ENCODE measurements at regions not wholly inside any gene's neighbourhood (a gene's known extent, or its start where the extent isn't known, plus 50 kb on each side); places are given as distances from the start of the nearest gene placed in this dataset.
"Not testable (repeated sequence)": the region's sequence is repeated elsewhere in the genome, so short reads cannot be mapped to it uniquely, and the experiment has no call there.

DNA sequence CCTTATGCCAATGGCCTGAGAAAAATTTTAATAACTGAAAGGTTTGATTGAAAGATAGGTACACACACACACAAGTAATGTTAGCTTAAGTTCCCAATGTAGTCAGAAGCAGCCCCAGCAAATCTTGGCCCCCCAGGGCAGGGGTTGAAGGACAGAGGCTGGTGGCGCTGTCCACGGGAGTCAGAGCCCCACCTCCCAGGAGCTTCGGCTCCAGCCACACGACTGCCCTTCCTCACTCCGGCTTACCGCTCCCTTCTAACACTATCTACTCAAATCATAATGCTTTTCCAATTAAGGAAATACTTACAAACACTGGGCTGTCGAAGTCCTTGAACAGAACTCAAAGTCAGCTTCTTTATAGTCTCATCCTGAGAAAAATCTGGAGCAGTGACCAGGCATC is 163.9 kb upstream of the NBPF12 start:
- H3K36me3 ChIP-seq (ENCODE audit: control insufficient read depth, insufficient read depth, low read length); H3K9me3 ChIP-seq (ENCODE audit: control insufficient read depth, insufficient read depth, low read depth, low read length); H3K27me3 ChIP-seq (ENCODE audit: control insufficient read depth, insufficient read depth, low read length); POLR2A ChIA-PET; DNase-seq (ENCODE audit: low read depth, low spot score); H3K4me1 ChIP-seq (ENCODE audit: control insufficient read depth, insufficient read depth, low read length); in situ Hi-C loops (cut with HindIII; ENCODE audit: low pct_unique_long_range_greater_than_20kb, low sequenced_read_pairs); BruUV-seq (replicated peaks); ATAC-seq; H3K27ac ChIP-seq (ENCODE audit: low read length); CTCF ChIA-PET; H3K4me3 ChIP-seq (ENCODE audit: low read depth in 2 of 2, low read length in 2 of 2); intact Hi-C loops (cut with micrococcal nuclease; ENCODE audit: unreplicated experiment): not testable (repeated sequence)

GRCh38 chr1:146771409-146771808 is 166.7 kb upstream of the NBPF12 start:
- CTCF ChIA-PET; ATAC-seq; H3K4me3 ChIP-seq (ENCODE audit: low read depth in 2 of 2, low read length in 2 of 2); H3K27ac ChIP-seq (ENCODE audit: low read length); H3K36me3 ChIP-seq (ENCODE audit: control insufficient read depth, insufficient read depth, low read length); H3K27me3 ChIP-seq (ENCODE audit: control insufficient read depth, insufficient read depth, low read length); H3K4me1 ChIP-seq (ENCODE audit: control insufficient read depth, insufficient read depth, low read length); POLR2A ChIA-PET; in situ Hi-C loops (cut with HindIII; ENCODE audit: low pct_unique_long_range_greater_than_20kb, low sequenced_read_pairs); DNase-seq (ENCODE audit: low read depth, low spot score); intact Hi-C loops (cut with micrococcal nuclease; ENCODE audit: unreplicated experiment); H3K9me3 ChIP-seq (ENCODE audit: control insufficient read depth, insufficient read depth, low read depth, low read length); BruUV-seq (replicated peaks): not testable (repeated sequence)

- intact Hi-C loops (cut with micrococcal nuclease; ENCODE audit: unreplicated experiment); ATAC-seq; H3K4me1 ChIP-seq (ENCODE audit: control insufficient read depth, insufficient read depth, low read length); H3K27me3 ChIP-seq (ENCODE audit: control insufficient read depth, insufficient read depth, low read length); H3K36me3 ChIP-seq (ENCODE audit: control insufficient read depth, insufficient read depth, low read length); DNase-seq (ENCODE audit: low read depth, low spot score); in situ Hi-C loops (cut with HindIII; ENCODE audit: low pct_unique_long_range_greater_than_20kb, low sequenced_read_pairs); BruUV-seq (replicated peaks); POLR2A ChIA-PET; H3K4me3 ChIP-seq (ENCODE audit: low read depth in 2 of 2, low read length in 2 of 2); CTCF ChIA-PET; H3K27ac ChIP-seq (ENCODE audit: low read length); H3K9me3 ChIP-seq (ENCODE audit: control insufficient read depth, insufficient read depth, low read depth, low read length): not testable (repeated sequence)
Observed at GRCh38 chr1:146770998-146771397, 167.1 kb upstream of the NBPF12 start.

DNA sequence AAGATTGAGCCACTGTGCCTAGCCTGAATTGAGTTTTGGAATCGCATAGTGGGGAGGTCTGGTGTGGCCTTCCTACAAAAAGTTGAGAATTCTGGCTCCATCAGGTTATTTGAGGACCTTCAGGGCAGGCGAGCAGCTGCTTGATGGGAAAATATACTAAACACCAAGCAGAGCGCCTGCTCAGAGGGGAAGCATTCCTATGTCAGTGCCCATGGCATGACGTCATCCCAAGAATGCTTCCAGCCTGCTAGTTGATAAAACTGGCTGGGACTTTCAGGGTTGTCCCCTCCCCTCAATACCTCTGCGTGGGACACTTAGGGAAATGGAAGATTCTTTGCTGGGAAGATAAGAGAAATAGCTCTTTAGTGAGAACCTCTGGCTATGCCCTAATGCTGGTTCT is 174.9 kb upstream of the NBPF12 start:
- H3K4me3 ChIP-seq (ENCODE audit: low read depth in 2 of 2, low read length in 2 of 2); ATAC-seq; H3K36me3 ChIP-seq (ENCODE audit: control insufficient read depth, insufficient read depth, low read length); CTCF ChIA-PET; DNase-seq (ENCODE audit: low read depth, low spot score); H3K9me3 ChIP-seq (ENCODE audit: control insufficient read depth, insufficient read depth, low read depth, low read length); POLR2A ChIA-PET; BruUV-seq (replicated peaks); intact Hi-C loops (cut with micrococcal nuclease; ENCODE audit: unreplicated experiment); H3K4me1 ChIP-seq (ENCODE audit: control insufficient read depth, insufficient read depth, low read length); H3K27me3 ChIP-seq (ENCODE audit: control insufficient read depth, insufficient read depth, low read length); in situ Hi-C loops (cut with HindIII; ENCODE audit: low pct_unique_long_range_greater_than_20kb, low sequenced_read_pairs); H3K27ac ChIP-seq (ENCODE audit: low read length): not testable (repeated sequence)

DNA sequence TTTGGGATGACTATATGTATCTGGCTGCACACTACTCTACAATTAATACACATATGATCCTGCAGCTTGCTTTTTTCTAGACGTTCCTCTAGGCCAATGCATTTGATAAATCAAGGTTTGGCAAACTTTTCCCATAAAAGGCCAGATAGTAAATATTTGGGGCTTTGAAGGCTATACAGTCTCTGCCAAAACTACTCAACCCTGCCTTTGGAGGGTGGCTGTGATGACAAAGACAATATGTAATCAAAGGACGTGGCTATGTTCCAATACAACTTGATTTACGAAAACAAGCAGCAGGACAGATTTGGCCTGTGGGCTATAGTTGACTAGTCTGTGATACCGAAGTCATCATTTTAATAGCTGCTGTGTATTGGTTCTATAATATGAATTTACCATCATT is 181.3 kb upstream of the NBPF12 start:
- in situ Hi-C loops (cut with HindIII; ENCODE audit: low pct_unique_long_range_greater_than_20kb, low sequenced_read_pairs); ATAC-seq; H3K4me3 ChIP-seq (ENCODE audit: low read depth in 2 of 2, low read length in 2 of 2); H3K9me3 ChIP-seq (ENCODE audit: control insufficient read depth, insufficient read depth, low read depth, low read length); H3K27me3 ChIP-seq (ENCODE audit: control insufficient read depth, insufficient read depth, low read length); H3K27ac ChIP-seq (ENCODE audit: low read length); CTCF ChIA-PET; H3K36me3 ChIP-seq (ENCODE audit: control insufficient read depth, insufficient read depth, low read length); BruUV-seq (replicated peaks); DNase-seq (ENCODE audit: low read depth, low spot score); intact Hi-C loops (cut with micrococcal nuclease; ENCODE audit: unreplicated experiment); POLR2A ChIA-PET; H3K4me1 ChIP-seq (ENCODE audit: control insufficient read depth, insufficient read depth, low read length): not testable (repeated sequence)

GRCh38 chr1:146748686-146749085 is 189.4 kb upstream of the NBPF12 start:
- H3K9me3 ChIP-seq (ENCODE audit: control insufficient read depth, insufficient read depth, low read depth, low read length); H3K36me3 ChIP-seq (ENCODE audit: control insufficient read depth, insufficient read depth, low read length); intact Hi-C loops (cut with micrococcal nuclease; ENCODE audit: unreplicated experiment); H3K27ac ChIP-seq (ENCODE audit: low read length); in situ Hi-C loops (cut with HindIII; ENCODE audit: low pct_unique_long_range_greater_than_20kb, low sequenced_read_pairs); CTCF ChIA-PET; ATAC-seq; BruUV-seq (replicated peaks); H3K27me3 ChIP-seq (ENCODE audit: control insufficient read depth, insufficient read depth, low read length); H3K4me3 ChIP-seq (ENCODE audit: low read depth in 2 of 2, low read length in 2 of 2); H3K4me1 ChIP-seq (ENCODE audit: control insufficient read depth, insufficient read depth, low read length); POLR2A ChIA-PET; DNase-seq (ENCODE audit: low read depth, low spot score): not testable (repeated sequence)

- H3K36me3 ChIP-seq (ENCODE audit: control insufficient read depth, insufficient read depth, low read length); POLR2A ChIA-PET; DNase-seq (ENCODE audit: low read depth, low spot score); H3K4me1 ChIP-seq (ENCODE audit: control insufficient read depth, insufficient read depth, low read length); intact Hi-C loops (cut with micrococcal nuclease; ENCODE audit: unreplicated experiment); CTCF ChIA-PET; H3K27me3 ChIP-seq (ENCODE audit: control insufficient read depth, insufficient read depth, low read length); BruUV-seq (replicated peaks); H3K4me3 ChIP-seq (ENCODE audit: low read depth in 2 of 2, low read length in 2 of 2); H3K9me3 ChIP-seq (ENCODE audit: control insufficient read depth, insufficient read depth, low read depth, low read length); ATAC-seq; H3K27ac ChIP-seq (ENCODE audit: low read length); in situ Hi-C loops (cut with HindIII; ENCODE audit: low pct_unique_long_range_greater_than_20kb, low sequenced_read_pairs): not testable (repeated sequence)
Observed at GRCh38 chr1:146731981-146732680, 206.0 kb upstream of the NBPF12 start.
